ENCODE measurements at regions not wholly inside any gene's neighbourhood (a gene's known extent, or its start where the extent isn't known, plus 50 kb on each side); places are given as distances from the start of the nearest gene placed in this dataset.
A peak's percentile ranks its signal among the peaks of the same experiment; 100 is the strongest.

DNA sequence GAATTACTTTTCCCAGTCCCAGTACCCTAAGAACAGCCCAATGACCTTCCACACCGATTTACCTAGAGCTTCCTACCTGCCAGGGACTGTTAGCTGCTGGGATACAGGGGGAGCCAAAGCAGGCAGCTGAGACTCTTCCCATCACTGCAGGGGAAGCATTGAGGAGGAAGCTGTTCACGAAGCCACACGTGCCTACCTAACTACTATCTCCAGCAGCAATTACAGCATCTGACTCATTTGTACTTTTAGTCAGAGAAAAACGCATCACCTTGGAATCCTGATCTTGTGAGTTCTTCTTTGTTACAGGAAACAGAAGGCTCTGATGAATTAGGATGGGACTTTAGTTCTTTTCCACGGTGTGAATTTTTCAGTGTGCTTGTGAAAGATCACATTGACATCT is 113.7 kb upstream of the DHX40 start:
- DNase-seq, result no peak

DNA sequence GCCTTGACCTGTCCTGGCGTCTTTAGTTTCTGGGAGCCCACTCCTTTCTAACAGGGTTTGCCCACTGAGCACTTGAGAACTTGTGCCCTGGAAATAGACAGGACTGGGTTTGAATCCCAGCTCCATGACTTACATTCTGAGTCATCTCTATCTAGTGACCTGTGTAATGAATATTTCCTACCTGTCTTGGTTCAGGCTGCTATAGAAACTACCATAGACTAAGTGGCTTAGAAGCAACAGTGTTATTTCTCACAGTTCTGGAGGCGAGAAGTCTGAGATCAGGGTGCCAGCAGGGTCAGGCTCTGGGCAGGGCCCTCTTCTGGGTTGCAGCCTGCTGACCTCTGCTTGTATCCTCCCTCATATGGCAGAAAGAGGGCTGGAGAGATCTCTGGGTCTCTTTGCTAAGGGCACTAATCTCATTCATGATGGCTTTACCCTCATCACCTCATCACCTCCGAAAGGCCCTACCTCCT is 110.7 kb upstream of the DHX40 start:
- no peak for DNase-seq

DNA sequence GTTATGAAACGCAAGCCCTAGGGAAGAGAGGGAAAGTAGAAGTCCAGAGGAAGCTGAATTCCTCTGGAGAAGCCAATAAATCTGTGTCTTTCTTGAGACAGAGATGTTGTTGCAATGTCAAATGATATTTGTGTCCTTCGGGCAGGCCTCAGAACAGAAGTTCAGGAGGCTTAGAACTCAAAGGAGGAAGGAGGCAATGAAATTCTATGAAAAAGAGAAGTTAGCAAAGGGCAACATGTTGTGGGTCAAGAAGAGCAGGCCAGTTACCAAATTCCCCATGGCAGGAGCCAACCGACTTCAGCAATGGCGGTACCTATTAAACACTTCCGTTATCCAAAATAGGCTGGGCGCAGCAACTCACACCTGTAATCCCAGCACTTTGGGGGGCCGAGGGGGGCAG is 109.0 kb upstream of the DHX40 start:
- no peak for DNase-seq

DNA sequence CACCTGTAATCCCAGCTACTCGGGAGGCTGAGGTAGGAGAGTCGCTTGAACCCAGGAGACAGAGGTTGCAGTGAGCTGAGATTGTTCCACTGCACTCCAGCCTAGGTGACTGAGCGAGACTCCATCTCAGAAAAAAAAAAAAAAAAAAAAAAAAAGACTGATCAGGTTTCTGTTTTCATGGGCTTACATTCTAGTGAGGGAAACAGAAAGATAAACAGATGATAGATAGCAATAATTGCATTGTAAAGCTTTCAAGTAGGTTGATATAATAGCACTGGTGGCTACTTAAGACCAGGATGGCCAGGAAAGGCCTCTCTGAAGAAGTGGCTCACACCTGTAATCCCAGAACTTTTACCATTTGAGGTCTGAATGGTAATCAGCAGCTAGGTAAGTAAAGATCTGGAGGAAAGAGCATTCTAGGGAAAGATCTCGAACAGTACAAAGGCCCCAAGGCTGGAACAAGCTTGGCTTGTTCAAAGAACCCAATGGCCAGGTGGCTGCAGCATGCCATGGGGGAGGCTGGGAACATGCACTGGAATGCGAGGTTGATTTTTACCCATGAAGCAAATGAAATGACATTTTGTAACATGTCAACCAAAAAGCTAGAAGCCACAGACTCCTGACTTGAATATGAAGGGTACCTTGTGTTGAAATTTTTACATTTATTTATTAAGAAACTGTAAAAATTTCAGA is 108.3 kb upstream of the DHX40 start:
- peak; percentile 16 for DNase-seq

DNA sequence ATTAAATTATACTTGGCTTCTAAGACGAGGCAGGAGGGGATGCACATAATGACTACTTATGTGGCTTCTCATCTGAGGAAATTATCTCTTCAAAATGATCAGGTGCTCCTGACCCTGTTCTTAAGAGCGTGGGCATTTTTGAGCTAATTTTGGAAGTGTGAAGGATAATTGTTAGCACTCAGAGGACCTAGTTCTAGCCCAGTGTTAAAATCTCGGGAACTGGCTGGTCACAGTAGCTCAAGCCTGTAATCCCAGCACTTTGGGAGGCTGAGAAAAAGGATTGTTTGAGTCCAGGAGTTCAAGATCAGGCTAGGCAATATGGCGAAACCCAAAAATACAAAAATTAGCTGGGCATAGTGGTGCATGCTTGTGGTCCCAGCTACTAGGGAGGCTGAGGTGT is 103.0 kb upstream of the DHX40 start:
- DNase-seq, result no peak

DNA sequence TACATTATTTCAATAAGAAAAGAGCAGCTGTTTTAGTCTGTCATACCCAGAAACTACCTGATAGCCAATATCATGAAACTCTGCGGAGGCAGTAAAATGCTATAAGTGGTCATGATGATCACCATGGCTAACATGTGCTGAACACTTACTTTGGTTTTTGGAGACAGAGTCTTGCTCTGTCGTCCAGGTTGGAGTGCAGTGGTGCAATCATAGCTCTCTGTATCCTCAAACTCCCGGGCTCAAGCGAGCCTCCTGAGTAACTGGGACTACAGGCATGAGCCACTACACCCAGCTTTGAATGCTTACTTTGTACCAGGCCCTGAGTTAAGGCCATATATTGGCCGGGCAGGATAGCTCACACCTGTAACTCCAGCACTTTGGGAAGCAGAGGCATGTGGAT is 101.2 kb upstream of the DHX40 start:
- no peak for DNase-seq

DNA sequence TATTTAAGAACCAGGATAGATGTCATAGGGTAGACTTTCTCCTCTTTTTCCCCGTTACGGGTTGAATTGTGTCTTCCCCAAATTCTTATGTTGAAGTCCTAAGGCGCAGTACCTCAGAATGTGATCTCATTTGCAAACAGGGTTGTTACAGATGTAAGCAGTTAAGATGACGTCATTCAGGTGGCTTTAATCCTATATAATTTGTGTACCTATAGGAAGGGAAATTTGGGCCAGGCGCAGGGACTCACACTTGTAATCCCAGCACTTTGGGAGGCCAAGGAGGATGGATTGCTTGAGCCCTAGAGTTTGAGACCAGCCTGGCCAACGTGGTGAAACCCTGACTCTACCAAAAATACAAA is 99.5 kb upstream of the DHX40 start:
- DNase-seq, result no peak

DNA sequence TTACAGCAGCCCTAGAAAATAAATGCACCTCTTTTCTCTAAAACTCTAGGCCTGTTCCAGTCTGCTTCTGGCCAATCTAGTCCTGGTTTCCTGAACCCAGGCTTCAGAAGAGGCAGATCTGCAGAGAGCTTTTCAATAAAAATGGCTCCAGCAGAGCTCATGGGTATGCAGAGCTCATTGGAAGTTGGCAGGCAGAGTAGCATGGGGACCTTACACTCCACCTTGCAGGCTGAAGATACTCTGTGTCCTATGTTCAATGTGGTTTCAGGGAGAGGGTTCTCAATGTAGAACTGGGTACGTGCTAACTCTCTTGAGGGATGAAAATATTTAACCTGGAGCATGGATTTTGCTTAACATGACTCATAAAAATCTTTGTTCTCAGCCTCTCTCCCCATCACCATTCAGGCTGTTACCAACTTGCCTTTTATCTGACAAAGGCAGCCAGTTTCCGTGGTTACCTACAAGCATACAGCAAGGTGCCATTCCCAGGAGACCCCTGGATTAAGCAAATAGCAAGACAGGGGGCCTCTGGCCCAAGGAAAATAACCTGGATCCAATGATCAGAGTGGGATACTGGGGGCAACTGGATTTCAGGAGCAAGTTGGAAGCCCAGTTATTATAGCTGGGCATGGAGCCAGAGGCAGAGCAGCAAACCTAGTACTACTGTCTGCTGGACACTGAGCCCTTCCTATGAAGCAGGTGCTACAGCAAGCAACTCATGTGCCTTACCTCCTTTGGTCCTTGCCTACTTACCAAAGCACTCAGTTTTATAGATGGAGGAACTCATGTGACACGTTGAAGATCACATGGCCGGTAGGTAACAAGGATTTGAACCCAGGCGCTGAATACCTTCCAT is 98.2 kb upstream of the DHX40 start:
- no peak for DNase-seq

DNA sequence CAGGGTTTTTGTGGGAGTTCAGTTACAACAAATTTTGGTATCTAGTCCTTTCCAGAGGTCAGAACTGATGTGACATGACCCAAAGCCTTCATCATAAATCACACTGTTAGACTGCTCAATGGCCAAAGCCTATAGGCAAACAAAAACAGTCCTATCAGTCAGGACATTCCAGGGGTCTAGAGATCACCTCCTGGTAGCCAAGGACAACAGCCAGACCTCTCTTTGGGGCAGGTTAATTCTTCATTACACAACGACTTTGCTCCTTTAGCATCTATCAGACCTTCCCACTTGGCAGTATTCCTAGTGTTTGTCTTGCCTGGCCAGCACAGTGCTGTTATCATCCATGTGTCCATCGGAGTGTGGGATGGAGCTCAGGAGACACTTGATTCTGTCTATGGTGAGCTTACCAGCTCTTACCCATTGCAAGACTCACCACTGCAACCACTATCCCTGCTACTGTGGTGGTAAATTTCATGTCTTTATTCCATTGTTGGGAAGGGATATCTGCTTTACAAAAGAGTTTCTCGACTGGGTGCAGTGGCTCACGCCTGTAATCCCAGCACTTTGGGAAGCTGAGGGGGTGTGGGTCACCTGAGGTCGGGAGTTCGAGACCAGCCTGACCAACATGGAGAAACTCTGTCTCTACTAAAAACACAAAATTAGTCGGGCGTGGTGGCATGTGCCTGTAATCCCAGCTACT is 95.5 kb upstream of the DHX40 start:
- no peak for DNase-seq

DNA sequence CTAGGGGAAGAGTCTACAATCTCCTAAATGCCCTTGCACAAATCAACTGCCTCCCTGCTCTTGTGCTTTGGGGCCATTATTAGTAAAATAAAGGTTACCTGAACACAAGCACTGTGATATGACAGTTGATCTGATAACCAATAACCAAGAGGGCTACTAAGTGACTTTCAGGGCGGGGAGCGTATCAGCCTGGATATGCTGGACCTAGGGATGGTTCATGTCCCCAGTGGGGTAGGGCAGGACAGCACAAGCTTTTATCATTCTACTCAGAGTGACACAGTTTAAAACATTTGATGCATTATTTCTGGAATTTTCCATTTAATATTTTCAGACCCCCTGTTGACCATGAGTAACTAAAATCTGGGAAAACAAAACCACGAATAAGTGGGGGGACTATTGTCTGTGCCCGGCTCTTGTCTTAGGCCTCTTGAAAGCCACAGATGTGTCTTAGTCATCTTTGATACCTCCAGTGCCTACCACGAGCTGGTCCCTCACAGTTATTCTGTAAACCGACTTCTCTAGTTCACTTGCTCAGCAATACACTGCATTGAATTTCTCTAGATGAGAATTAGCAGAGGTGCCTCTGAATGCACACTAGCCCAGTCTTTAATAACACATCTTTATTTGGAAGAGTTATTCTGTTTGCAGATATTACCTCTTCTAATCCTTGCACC is 94.6 kb upstream of the DHX40 start:
- no peak for DNase-seq

DNA sequence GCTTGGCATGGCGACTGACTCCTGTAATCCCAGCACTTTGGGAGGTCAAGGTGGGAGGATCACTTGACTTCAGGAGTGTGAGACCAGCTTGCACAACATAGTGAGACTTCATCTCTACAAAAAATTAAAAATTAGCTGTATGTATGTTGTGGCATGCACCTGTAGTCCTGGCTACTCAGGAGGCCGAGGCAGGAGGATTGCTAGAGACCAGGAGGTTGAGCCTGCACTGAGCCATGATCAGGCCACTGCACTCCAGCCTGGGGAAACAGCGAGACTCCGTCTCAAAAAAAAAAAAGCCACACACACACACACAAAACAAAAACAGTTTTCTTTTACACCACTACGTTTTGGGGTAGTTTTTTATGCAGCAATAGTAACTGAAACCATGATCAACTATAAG is 89.0 kb upstream of the DHX40 start:
- no peak for DNase-seq

DNA sequence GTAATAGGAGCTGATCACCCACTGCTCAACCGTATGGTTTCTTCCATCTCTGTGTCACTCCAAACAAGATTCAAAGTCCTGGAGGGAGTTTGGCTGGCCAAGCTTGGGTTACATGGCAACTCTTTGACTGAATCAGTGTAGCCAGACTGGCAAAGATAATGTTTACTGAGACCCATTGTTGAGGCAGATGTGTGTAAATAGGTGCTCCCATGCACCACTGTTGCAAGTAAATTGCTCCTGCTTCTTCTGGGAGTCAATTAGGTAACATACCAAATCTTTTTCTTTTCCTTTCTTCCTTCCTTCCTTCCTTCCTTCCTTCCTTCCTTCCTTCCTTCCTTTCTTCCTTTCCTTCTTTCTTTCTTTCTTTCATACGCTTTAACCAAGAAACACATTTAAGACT is 86.3 kb upstream of the DHX40 start:
- no peak for DNase-seq

DNA sequence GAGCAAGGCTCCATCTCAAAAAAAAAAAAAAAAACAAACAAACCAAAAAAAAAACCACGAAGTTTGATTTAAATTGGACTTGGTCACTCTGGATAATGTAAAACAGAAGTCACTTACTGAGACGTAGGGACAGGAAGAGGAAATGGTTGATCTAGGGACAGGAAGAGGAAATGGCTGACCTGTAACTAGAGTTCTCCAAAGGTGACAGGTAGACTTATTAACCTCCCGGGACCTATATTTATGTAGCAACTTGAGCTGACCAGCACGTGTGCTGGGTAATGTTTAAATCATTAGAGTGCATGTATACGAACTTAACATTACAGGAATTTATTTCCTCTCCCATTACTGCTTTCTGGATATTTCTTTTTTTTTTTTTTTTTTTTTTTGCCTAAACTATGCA is 81.5 kb upstream of the DHX40 start:
- no peak for DNase-seq

DNA sequence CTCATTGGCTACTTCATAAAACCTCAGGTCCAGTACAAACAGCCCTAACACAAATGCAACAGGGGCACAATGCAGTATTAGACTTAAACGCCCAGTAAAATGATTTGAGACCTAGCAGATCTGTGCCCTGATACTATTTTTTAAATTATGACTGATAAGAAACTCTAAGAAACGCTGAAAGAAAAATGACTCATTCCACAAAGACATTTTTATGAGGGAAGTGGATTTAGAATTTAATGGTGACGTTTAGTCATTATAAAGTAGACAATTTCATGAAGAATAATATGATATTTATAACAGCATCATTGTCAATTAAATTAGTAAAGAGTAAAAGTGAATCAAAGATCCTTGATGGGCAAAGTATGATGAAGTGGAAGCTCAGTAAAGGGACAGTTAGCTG is 80.4 kb upstream of the DHX40 start:
- DNase-seq, result no peak

DNA sequence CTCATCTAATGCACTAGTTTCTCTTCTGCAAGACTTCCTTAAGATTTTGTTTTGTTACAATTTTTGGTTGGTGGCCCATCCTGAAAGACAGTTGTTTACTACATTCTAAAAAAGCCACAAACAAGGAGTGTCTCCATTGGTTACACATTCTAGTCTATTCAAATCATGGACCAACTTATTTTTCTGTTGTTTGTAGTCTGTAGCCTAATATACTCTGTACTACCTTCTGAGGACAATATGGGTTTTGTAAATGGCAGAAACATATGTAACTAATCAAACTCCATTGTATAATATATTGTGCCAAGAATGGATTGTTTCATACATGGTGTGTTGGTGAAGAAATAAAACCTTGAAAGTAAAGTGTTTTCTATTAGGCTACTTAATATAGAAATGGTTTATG is 79.5 kb upstream of the DHX40 start:
- DNase-seq, result no peak

DNA sequence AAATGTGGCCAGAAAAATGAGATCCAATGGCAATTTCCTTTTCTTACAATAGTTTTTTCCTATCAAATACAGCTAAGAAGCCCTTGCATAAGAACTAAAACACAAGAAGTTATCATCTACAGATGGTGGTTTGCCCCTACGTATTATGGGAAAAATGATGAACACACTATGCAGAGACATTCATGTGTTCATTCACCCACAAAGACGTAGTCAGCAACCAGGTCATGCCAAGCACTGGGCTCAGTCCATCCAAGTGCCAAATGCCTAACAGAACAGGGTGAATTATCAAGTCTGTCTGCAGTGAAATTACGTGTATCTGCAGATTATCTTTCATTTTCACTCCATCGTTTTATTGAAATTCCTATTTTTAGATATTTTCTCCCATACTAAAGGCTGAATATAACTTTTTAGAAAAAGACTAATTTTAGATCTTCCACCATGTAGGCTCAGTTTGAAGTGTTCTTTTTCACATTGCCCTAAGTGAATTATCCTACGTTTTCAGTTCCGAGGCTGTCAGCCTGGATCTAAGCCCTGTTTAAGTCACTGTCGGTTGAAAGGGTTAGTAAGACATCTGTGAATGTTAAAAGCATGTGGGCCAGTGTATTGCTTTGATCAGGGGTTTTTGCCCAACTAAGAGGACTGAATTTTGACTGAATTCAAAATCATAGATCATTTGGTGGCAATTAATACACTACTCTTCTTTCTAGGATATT is 78.1 kb upstream of the DHX40 start:
- no peak for DNase-seq

DNA sequence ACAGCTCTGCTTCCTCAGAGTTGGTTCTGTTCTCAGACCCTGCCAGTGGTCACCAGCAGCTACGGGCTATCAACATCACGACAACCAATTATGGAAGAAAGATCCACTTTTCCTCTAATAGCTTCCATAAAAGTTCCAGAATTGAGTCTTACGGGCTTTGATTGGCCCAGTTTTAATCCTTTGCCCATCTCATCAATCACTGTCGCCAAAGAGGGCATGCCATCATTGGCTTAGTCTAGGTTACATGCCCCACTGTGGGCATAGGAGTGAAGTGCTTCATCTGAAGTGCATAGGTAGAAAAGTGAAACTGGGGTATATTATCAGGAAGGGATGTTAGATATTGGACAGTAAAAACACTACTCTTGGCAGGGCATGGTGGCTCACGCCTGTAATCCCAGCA is 76.6 kb upstream of the DHX40 start:
- no peak for DNase-seq

DNA sequence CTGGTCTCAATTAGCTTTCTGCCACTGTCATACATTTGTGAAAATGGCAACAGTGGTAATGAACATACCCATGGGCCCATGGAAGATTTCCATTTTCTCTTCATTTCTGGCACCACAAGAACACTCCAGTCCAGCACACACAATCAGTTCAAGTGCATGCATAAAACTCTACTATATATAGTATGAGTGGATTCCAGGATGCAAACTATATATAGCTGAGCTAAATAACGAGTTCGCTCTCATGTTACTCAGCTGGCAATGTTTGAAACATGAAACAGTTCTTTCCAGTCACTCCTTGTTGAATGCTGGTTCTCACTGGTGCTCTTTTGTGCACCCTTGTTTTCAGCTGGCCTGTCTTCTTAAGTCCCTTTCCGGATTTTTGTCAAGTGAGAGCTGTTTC is 75.2 kb upstream of the DHX40 start:
- DNase-seq, result peak; percentile 19

DNA sequence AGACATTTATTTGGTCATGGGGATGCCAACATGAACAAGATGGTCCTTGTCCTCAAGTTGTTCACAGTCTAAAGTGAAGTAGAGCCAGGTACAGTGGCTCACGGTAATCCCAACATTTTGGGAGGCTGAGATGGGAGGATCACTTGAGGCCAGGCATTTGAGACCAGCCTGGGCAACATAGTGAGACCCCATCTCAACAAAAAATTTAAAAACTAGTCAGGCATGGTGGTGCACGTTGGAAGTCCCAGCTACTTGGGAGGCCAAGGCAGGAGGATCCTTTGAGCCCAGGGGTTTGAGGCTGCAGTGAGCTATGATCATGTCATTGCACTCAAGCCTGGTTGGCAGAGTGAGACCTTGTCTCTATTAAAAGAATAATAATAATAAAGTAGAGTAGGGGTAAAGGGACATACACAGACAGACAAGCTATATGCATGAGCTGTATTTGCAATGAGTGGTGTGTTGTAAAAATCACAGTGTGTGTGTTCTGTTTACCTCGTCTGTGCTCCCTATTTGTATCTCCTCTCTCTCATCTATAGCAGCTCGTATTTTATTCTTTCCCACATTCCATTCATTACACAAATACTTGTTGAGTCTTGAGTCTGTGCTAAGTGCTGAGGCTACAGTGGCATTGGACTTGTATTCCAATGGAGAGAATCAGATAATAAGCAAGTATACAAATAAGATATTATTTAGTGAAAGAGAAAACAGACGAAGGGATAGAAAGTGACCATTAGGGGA is 73.9 kb upstream of the DHX40 start:
- no peak for DNase-seq

DNA sequence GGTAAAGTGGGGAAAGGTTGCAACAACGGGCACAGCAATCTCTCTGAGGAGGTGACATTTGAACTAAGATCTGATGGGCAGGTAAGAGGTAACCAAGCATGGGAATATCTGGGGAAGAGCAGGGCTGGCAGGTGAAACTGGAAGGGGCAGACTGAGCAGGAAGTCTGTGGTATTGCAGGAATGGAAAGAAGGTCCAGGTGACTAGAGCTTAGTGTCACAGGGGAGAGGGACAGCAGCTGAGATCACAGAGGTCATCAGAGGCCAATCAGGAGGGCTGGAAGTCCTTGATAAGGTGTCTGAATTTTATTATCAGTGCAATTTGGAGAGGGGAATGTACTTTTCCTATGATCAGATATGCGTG is 73.3 kb upstream of the DHX40 start:
- no peak for DNase-seq

DNA sequence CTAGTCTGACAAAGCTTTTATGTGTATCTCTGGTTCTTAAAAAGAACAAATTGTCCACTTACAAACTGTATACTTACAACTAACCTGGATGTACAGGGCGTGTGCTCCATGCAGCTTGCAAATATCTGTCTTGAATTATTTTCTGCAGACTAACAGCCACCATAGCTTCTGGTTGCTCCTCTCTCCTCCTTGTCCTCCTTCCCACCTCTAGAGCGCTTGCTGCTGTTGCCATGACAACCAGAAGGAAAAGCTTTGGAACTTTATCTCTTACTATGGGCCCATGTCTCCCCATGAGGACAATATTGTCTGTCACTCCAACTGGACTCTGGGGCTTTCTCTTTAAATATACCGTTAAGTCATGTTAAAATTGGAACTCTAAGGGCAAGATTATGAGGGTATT is 71.5 kb upstream of the DHX40 start:
- DNase-seq, result no peak

DNA sequence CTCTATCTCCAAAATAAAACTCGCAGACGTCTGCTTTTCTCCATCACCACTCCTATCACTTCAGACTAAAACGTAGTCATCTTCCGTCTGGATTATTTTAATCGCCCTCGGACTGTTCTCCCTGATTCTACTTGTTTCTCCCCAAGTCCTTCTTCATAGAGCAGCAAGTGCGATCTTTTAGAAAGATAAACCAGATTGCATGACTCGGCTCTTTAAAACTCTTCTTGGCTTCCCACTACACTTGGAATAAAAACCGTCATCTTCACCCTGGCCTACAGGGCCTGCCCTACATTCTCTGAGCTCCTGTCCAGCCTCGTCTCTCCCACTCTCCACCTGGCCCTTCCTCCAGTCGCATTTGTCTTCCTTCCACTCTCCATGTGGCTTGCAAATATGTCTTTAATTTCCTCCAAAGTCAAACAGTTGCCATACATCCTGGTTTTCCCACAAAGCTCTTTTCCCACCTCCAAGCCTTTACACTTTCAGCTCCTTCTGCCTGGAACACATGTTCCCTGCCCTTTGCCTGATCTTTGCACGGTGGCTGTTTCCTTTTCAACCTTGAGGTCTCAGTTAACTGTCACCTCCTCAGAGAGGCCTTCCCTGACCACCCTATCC is 70.5 kb upstream of the DHX40 start:
- no peak for DNase-seq
